Astrocyte of the spinal cord (primary cell): ENCODE measurements at regions not wholly inside any gene's neighbourhood (a gene's known extent, or its start where the extent isn't known, plus 50 kb on each side); places are given as distances from the start of the nearest gene placed in this dataset.

Experiments
- DNase-seq: peaks from one replicate; pipeline ENCODE4 v3.0.0; 2011; ENCODE audit warnings: low read depth, low spot score
- H3K4me3 ChIP-seq: 2 replicates; pipeline ENCODE4 v1.5.1; 2011; ENCODE audit warnings: low read depth, mild to moderate bottlenecking, low read length, moderate library complexity
- in situ Hi-C: cut with HindIII; loops from 2 replicates; pipeline ENCODE4 v1.10.0; 2017; ENCODE audit warnings: low sequenced_read_pairs
- TF ChIP-seq, protein P1 (sequence below): IDR thresholded peaks from 2 replicates; pipeline ENCODE4 v1.5.1; 2012; ENCODE audit warnings: low read depth, mild to moderate bottlenecking, low read length, inconsistent platforms

DNA sequence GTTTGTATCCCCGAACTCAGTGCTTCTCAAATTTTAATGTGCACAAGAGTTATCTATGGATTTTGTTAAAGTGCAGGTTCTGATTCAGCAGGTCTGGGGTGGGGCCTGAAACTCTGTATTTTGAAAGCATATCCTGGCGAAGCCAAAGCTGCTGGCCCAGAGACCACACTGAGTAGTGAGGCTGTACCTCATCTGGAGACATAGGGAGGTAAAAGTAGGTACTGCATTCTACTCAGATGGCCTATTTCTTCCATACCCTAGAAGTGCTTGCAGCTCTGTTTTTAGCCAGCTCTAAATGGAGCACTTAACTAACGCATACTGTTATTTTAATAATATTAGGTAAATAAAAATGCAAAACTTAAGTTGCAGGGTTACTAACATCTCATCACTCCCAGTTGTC, 206.2 kb upstream of the PRNP start:
- TF ChIP-seq, protein P1, sequence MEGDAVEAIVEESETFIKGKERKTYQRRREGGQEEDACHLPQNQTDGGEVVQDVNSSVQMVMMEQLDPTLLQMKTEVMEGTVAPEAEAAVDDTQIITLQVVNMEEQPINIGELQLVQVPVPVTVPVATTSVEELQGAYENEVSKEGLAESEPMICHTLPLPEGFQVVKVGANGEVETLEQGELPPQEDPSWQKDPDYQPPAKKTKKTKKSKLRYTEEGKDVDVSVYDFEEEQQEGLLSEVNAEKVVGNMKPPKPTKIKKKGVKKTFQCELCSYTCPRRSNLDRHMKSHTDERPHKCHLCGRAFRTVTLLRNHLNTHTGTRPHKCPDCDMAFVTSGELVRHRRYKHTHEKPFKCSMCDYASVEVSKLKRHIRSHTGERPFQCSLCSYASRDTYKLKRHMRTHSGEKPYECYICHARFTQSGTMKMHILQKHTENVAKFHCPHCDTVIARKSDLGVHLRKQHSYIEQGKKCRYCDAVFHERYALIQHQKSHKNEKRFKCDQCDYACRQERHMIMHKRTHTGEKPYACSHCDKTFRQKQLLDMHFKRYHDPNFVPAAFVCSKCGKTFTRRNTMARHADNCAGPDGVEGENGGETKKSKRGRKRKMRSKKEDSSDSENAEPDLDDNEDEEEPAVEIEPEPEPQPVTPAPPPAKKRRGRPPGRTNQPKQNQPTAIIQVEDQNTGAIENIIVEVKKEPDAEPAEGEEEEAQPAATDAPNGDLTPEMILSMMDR, result no peak
- H3K4me3 ChIP-seq, result no peak overlapping the region
- no peak for DNase-seq
- in situ Hi-C loops, result no loop called here

DNA sequence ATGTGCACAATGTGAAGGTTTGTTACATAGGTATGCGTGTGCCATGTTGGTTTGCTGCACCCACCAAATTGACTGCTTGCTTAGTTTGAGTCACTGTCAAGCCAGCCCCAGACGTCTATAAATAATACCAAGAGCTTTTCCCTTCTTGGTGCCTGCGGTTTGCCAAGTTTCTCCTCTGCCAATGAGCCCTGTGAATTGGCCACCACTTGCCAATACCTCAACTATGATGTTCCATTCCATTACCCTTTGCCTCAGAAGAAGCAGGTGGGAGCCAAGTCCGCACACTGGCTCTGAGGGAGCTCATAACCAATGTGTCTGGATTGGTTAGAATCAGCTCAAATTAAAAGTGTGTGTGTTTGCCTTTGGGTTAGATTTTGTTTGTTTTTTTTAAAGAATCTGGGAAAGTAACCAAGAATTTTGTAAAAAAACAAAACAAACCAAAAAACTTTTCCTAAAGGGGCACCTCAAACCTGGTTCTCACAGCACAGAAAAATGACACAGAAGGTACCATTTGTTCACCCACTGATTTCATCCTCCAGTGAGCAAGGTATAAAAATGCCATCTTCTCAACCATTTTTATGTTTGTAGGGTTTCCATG, 209.3 kb upstream of the PRNP start:
- TF ChIP-seq, protein P1, result no peak
- in situ Hi-C loops, result no loop called here
- H3K4me3 ChIP-seq, result no peak overlapping the region
- DNase-seq, result peak; percentile 28

DNA sequence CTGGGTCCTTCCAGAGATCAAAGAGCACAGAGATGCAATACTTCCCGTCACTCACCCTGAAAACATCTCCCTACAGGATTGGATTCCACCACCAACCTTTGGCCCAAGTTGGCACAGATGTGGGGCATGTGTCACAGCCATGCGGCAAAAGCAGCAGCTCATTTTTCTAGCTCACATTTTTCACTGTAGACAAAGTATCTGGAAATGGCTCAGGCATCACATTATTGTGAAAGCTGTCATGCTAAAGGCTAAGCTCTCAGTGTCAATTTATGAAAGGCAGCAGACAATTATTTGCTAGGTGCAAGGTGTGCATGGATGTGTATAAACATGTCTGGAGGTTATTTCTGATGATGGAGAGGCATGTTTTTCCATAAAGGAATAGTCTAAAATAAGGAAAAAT, 213.3 kb upstream of the PRNP start:
- H3K4me3 ChIP-seq, result no peak overlapping the region
- DNase-seq, result no peak
- in situ Hi-C loops, result no loop called here
- TF ChIP-seq, protein P1, result no peak

DNA sequence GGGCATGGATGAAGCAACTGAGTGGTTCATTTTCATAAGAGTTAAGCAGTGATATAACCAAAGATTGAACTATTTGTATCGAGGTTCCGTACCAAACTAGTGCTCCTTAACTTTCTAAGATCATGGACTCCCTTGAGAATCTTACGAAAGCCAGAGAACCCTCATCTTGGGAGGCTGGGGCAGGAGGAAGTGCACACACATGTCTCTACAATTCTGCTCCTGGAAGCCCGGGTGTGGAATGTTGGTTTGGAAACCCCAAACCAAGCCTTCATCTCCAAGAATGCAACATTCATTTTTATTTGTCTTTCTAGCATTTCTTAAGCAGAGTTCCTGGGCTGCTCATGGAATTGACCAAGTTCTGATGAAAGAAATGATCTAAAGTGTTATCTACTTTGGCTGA, 215.0 kb upstream of the PRNP start:
- DNase-seq, result no peak
- no peak overlapping the region for H3K4me3 ChIP-seq
- in situ Hi-C loops, result no loop called here
- TF ChIP-seq, protein P1, result no peak

DNA sequence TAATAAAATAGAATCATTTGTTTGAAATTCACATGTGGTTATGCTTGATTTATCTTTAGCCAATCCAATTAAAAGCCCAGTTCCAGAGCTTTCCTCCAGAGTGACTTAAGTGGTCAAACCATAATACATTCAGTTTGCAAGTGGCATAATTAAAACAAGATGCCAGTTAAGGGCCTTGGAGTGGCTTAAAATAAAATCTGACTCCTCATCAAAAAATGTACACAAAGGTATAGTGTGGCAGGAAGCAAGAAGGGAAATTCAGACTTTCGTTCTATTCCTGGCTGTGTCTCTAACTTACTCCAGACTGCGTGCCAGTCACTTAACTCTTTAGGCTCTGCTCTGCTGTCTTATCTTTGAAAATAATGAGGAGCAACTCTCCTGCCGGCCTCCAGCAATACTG, 215.9 kb upstream of the PRNP start:
- H3K4me3 ChIP-seq, result no peak overlapping the region
- peak; percentile 68 for DNase-seq
- TF ChIP-seq, protein P1, result no peak
- in situ Hi-C loops, result no loop called here

DNA sequence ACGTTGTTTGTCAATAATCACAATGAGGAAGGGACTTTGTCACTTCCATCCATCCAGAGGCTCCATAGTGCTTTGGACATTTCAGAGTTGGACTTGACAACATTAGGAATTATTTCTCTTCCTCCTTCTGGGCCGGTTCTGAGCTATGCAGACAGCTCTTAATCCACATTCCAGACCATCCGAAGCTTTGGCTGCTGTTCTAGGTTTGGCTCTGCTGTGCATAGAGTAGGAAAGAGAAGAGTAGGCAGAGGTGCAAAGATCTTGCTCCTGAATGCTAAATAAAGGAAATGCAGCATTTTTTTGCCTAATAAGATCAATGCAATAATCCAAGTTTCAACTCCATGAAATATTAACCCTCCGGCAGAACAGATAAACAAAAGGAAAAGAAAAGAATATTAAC, 216.3 kb upstream of the PRNP start:
- in situ Hi-C loops, result no loop called here
- no peak overlapping the region for H3K4me3 ChIP-seq
- no peak for DNase-seq
- TF ChIP-seq, protein P1, result no peak

DNA sequence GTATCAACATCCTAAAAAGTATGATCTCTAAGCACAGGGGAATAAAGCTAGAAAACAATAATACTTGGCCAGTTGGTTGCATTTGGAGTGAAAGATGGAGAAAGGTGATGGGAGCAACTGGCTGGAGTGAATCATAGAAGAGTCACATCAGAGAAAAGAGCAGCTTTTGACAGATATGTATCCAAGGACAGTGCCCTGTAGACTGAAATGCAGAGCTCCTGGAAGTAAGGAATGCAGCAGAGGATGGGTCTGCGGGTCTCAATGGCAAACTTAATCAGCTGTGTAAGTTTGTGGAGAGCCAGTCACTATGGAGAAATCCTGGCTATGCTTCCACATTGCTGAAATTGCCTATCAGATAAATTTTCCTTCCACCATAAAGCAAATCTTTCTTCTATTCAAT, 218.1 kb upstream of the PRNP start:
- no peak for DNase-seq
- in situ Hi-C loops, result no loop called here
- TF ChIP-seq, protein P1, result no peak
- H3K4me3 ChIP-seq, result no peak overlapping the region
